ENCODE measurements at regions not wholly inside any gene's neighbourhood (a gene's known extent, or its start where the extent isn't known, plus 50 kb on each side); places are given as distances from the start of the nearest gene placed in this dataset.

- no peak overlapping the region for H2AFZ ChIP-seq (ENCODE audit: low read length)
- H4K20me1 ChIP-seq (ENCODE audit: insufficient read depth, low read length): no peaks in the 10 kb centered on the region
- no peak overlapping the region for H3K4me2 ChIP-seq (ENCODE audit: low read depth, low read length)
- no peaks in the 10 kb centered on the region for H3K27me3 ChIP-seq (replicated peaks; ENCODE audit: insufficient read depth, low read length)
- H3K4me3 ChIP-seq (ENCODE audit: low read length): no peak overlapping the region
- no peaks in the 10 kb centered on the region for H3K9me3 ChIP-seq (replicated peaks; ENCODE audit: insufficient read depth, low read length)
- H3K4me1 ChIP-seq (ENCODE audit: low read length): no peaks in the 10 kb centered on the region
- no peak overlapping the region for H3K27ac ChIP-seq (ENCODE audit: low read length)
- no peaks in the 10 kb centered on the region for H3K9me2 ChIP-seq (replicated peaks; ENCODE audit: insufficient read depth, low read length)
- TF ChIP-seq, protein P1, sequence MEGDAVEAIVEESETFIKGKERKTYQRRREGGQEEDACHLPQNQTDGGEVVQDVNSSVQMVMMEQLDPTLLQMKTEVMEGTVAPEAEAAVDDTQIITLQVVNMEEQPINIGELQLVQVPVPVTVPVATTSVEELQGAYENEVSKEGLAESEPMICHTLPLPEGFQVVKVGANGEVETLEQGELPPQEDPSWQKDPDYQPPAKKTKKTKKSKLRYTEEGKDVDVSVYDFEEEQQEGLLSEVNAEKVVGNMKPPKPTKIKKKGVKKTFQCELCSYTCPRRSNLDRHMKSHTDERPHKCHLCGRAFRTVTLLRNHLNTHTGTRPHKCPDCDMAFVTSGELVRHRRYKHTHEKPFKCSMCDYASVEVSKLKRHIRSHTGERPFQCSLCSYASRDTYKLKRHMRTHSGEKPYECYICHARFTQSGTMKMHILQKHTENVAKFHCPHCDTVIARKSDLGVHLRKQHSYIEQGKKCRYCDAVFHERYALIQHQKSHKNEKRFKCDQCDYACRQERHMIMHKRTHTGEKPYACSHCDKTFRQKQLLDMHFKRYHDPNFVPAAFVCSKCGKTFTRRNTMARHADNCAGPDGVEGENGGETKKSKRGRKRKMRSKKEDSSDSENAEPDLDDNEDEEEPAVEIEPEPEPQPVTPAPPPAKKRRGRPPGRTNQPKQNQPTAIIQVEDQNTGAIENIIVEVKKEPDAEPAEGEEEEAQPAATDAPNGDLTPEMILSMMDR (IDR thresholded peaks at IDR 0.05; ENCODE audit: low read length): no peak
- no peak for TF ChIP-seq EZH2 (optimal IDR thresholded peaks at IDR 0.05; ENCODE audit: low read depth, low read length)
- DNase-seq: no peak
- H3K9ac ChIP-seq (ENCODE audit: low read length): no peak overlapping the region
- no peaks in the 10 kb centered on the region for H3F3A ChIP-seq (ENCODE audit: insufficient read depth, low read length)
- H3K36me3 ChIP-seq (replicated peaks; ENCODE audit: insufficient read depth, low read length): no peaks in the 10 kb centered on the region
- H3K79me2 ChIP-seq (ENCODE audit: low read length): no peaks in the 10 kb centered on the region
These were observed 816.7 kb upstream of the PHF14 start for GRCh38 chr7:10156972-10157371.

DNA sequence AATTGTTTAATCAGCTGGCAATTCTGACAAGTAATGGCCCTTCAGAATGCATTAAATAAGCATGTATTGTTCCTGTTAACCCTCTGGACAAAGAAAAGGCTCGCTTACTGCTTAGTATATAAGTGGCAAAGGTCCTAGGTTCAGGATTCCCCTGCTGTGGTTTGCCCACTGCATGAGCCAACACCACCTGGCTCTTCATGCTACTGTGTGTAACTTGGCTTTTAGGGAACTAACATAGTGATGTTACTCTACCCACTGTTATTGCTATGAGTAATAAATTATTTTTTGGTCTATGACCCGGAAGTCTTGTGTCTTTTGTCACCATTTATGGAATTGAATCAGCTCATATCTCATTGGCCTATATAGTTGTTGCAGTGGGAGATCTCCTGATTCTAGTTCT is 791.7 kb upstream of the PHF14 start:
- Histone ChIP-seq H3K9ac (ENCODE audit: low read length) (no peak overlapping the region), H3K9me3 (replicated peaks; ENCODE audit: insufficient read depth, low read length) (no peaks in the 10 kb centered on the region), H3K79me2 (ENCODE audit: low read length) (no peaks in the 10 kb centered on the region), H3K4me3 (ENCODE audit: low read length) (no peak overlapping the region), H3K27me3 (replicated peaks; ENCODE audit: insufficient read depth, low read length) (no peaks in the 10 kb centered on the region), H2AFZ (ENCODE audit: low read length) (no peak overlapping the region), H3F3A (ENCODE audit: insufficient read depth, low read length) (no peaks in the 10 kb centered on the region), H4K20me1 (ENCODE audit: insufficient read depth, low read length) (no peaks in the 10 kb centered on the region), H3K27ac (ENCODE audit: low read length) (no peak overlapping the region), H3K4me2 (ENCODE audit: low read depth, low read length) (no peak overlapping the region), H3K36me3 (replicated peaks; ENCODE audit: insufficient read depth, low read length) (no peaks in the 10 kb centered on the region), H3K4me1 (ENCODE audit: low read length) (no peaks in the 10 kb centered on the region), H3K9me2 (replicated peaks; ENCODE audit: insufficient read depth, low read length) (no peaks in the 10 kb centered on the region)
- DNase-seq: no peak
- TF ChIP-seq EZH2 (optimal IDR thresholded peaks at IDR 0.05; ENCODE audit: low read depth, low read length) (no peak), EZH2phosphoT487 (IDR thresholded peaks at IDR 0.05; ENCODE audit: low read length) (no peak)
- TF ChIP-seq, protein P1 (IDR thresholded peaks at IDR 0.05; ENCODE audit: low read length): no peak

- no peak for DNase-seq
- Histone ChIP-seq H3K36me3 (replicated peaks; ENCODE audit: insufficient read depth, low read length) (no peaks in the 10 kb centered on the region), H3K4me3 (ENCODE audit: low read length) (no peak overlapping the region), H3K9me2 (replicated peaks; ENCODE audit: insufficient read depth, low read length) (no peaks in the 10 kb centered on the region), H3K4me2 (ENCODE audit: low read depth, low read length) (no peak overlapping the region), H3K4me1 (ENCODE audit: low read length) (no peaks in the 10 kb centered on the region), H3K9ac (ENCODE audit: low read length) (no peak overlapping the region), H3K27ac (ENCODE audit: low read length) (no peak overlapping the region), H3F3A (ENCODE audit: insufficient read depth, low read length) (no peaks in the 10 kb centered on the region), H3K9me3 (replicated peaks; ENCODE audit: insufficient read depth, low read length) (no peaks in the 10 kb centered on the region), H4K20me1 (ENCODE audit: insufficient read depth, low read length) (no peaks in the 10 kb centered on the region), H3K27me3 (replicated peaks; ENCODE audit: insufficient read depth, low read length) (no peaks in the 10 kb centered on the region), H2AFZ (ENCODE audit: low read length) (no peak overlapping the region), H3K79me2 (ENCODE audit: low read length) (no peaks in the 10 kb centered on the region)
- TF ChIP-seq EZH2phosphoT487 (IDR thresholded peaks at IDR 0.05; ENCODE audit: low read length) (no peak), EZH2 (optimal IDR thresholded peaks at IDR 0.05; ENCODE audit: low read depth, low read length) (no peak)
- TF ChIP-seq, protein P1 (IDR thresholded peaks at IDR 0.05; ENCODE audit: low read length): no peak
These were observed 781.6 kb upstream of the PHF14 start for GRCh38 chr7:10192074-10192473.

Data from MM.1S (cell line).